CD4-positive, alpha-beta T cell treated with Interleukin-15 for 1 hour (primary cell): ENCODE measurements at regions not wholly inside any gene's neighbourhood (a gene's known extent, or its start where the extent isn't known, plus 50 kb on each side); places are given as distances from the start of the nearest gene placed in this dataset.

Source experiments
- DNase-seq: peaks from one replicate; pipeline ENCODE4 v3.0.0-alpha.2; 2020

- DNase-seq: no peak
These were observed 153.6 kb upstream of the CD180 start for GRCh38 chr5:67350185-67350584.

DNA sequence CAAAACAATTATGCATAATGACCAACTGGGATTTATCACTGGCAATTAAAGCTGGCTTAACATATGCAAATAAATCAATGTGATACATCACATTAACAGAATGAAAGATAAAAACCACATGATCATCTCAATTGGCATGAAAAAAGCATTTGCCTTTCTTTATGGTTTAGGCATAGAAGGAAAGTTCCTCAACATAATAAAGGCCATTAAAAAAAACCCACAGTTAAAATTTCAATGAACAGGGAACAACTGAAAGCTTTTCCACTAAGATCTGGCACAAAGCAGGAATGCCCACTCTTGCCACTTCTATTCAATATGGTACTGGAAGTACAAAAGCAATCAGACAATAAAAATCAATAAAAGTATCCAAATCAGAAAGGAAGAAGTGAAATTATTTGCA lies 151.2 kb upstream of the CD180 start:
- no peak for DNase-seq

DNA sequence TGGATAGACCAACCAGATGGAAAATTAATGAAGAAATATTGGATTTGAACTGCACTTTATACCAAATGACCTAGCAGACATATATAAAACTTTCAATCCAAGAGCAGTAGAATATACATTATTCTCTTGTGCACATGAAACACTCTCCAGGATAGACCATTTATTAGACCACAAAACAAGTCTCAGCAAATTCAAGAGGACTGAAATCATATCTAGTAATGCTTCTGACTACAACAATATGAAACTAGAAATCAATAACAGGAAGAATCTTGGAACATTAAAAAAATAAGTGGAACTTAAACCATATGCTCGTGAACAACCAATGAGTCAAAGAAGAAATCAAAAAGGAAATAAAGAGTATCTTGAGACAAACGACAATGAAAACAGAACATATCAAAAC lies 150.0 kb upstream of the CD180 start:
- DNase-seq: no peak

DNA sequence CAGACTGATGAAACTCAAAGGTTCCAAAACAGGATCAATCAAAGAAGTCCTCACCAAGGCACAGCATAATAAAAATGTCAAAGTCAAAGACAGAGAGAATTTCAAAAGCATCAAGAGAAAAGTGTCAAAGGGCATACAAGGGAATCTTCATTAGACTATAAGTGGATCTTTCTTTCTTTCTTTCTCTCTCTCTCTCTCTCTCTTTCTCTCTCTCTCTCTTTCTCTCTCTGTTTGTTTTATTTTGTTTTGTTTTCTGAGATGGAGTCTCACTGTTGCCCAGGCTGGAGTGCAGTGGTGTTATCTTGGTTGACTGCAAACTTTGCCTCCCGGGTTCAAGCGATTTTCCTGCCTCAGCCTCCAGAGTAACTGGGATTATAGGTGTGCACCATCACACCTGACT lies 148.3 kb upstream of the CD180 start:
- DNase-seq: no peak

- no peak for DNase-seq
These were observed 147.2 kb upstream of the CD180 start for GRCh38 chr5:67343835-67344234.

- no peak for DNase-seq
These were observed 144.9 kb upstream of the CD180 start for GRCh38 chr5:67341478-67341877.

DNA sequence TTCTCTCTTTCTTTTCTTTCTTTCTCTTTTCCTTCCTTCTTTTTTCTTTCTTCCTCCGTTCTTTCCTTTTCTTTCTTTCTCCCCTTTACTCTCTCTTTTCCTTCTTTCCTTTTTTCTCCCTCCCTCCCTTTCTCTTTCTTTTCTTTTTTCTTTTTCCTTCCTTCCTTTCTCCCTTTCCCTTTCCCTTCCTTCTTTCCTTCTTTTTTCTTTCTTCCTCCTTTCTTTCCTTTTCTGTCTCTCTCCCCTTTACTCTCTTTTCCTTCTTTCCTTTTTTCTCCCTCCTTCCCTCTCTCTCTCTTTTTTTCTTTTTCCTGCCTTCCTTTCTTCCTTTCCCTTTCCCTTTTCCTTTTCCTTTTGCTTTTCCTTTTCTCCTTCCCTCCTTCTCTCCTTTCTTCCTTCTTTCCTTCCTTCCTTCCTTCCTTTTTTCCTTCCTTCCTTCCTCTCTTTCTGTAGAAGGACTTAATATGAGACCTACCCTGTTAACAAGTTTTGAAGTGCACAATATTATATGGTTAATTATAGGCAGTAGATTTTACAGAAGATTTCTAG lies 142.7 kb upstream of the CD180 start:
- no peak for DNase-seq

- no peak for DNase-seq
These were observed 141.8 kb upstream of the CD180 start for GRCh38 chr5:67338421-67338820.

GRCh38 chr5:67337751-67338150 lies 141.2 kb upstream of the CD180 start:
- no peak for DNase-seq

GRCh38 chr5:67335426-67335825 lies 138.8 kb upstream of the CD180 start:
- DNase-seq: no peak

- no peak for DNase-seq
These were observed 137.8 kb upstream of the CD180 start for GRCh38 chr5:67334373-67334772.

- no peak for DNase-seq
These were observed 136.6 kb upstream of the CD180 start for GRCh38 chr5:67333171-67333570.

- DNase-seq: no peak
These were observed 134.8 kb upstream of the CD180 start for GRCh38 chr5:67331296-67331925.

DNA sequence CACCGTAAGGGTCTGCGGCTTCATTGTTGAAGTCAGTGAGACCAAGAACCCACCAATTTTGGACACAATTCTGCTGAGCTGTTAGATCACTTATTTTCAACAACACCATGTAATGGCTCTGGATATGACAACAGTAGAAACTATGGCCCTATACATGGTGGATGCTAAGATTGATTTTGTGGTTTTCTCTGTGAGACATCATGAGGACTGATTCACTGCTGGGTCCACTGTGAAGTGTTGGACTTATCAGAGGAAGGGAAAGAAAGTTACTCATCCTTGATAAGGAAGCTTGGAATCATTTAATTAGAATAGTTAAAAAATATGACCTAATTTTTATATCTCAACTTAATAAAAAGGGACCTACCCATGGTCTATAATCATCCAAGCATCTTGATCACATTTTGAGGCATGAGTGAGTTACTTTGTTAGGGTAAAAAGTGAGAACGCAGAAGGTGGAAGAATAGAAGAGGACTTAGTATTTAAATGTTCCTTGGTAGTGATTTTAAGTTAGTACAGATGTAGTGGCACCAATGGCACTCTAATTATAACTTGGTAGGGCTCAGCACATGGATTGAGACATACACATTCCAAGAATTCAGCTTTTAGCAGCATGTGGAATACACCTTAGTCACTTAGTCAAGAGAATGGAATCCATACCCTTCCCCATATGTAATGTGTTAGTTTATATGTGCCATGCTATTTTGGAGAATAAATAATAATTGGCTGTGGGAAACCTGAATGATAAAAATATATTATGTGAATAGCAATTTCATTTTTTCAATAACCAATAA lies 123.5 kb upstream of the CD180 start:
- DNase-seq: no peak

DNA sequence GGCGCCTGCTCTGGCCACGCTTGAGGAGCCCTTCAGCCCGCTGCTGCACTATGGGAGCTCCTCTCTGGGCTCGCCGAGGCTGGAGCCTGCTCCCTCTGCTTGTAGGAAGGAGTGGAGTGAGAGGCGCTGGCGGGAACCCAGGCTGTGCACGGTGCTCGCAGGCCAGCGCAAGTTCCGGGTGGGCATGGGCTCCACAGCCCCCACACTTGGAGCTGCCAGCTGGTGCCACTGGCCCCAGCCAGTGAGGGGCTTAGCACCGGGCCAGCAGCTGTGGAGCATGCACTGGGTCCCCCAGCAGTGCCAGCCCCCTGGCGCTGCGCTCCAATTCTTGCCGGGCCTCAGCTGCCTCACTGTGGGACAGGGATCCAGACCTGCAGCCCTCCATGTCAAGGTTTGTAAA lies 122.1 kb upstream of the CD180 start:
- DNase-seq: no peak

DNA sequence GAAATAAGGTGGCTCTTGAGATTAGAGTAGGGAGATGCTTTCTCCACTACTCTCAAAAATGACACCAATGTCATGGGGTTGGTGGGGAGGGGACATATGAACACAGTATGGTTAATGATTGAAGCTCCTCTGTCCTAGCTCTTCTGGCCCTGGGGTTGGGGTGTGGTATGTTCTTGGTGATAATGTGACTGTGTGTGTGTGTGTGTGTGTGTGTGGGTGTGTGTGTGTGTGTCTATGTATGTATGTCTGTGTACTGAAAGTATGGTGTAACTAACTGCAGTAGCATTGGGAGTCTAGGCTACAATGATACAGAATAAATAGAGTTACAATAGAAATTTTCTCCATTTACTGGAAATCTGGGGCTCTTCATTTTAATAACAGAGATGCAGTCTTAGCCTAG lies 121.0 kb upstream of the CD180 start:
- DNase-seq: no peak

GRCh38 chr5:67316695-67317094 lies 120.1 kb upstream of the CD180 start:
- DNase-seq: no peak

DNA sequence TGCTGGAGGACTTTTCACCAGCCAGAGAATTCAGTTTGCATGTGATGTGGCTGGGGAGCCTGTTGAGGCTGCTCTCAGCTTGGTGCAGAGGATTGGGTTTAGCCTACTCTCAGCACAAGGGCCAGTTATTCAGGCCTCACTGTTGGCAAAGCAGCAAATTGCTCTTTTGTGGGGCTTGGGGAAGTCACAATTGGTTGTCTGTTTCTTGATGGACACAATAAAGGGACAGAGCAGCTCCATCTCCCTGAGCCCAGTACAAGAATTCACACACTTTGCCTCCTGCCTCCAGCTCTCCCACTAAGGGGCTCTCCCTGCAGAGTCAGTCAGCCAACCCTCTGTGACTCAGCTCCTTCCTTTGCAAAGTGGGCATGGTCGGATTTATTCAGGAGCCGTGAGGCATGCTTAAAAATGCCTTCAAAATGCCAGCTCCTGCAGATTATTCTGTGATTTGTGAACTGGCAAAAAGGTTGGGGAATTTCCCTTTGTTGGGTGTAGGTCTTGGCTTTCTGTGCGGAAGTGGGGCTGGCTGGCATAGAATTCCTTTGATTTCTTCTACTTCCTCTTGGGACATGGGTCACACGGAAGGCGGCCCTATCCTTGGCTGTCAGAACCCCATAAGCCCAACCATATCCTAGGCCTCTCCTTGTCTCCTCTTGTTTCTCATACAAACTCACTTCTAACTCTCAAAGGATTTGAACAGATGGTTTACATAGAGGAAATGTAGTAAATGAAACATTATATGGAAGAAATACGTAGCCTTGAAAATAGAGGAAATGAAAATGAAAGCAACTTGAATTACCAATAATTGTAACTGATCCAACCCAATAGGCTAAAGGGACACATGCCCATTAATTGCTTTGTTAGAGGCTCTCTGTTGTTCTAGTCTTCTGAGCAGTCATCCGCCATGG lies 118.7 kb upstream of the CD180 start:
- DNase-seq: no peak

- no peak for DNase-seq
These were observed 115.1 kb upstream of the CD180 start for GRCh38 chr5:67311701-67312100.

GRCh38 chr5:67311208-67311607 lies 114.6 kb upstream of the CD180 start:
- DNase-seq: no peak

DNA sequence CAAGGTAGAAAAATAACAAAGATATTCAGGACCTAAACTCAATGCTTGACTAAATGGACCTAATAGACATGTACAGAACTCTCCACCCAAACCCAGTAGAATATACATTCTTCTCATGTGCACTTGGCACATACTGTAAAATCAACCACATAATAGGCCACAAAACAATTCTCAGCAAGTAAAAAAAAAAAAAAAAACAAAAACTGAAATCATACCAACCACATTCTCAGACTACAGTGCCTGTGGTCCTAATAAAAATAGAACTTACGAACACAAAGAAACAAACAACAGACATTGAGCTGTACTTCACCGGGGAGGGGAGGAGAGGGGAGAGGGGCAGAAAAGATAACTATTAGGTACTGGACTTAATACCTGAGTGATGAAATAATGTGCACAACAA lies 114.1 kb upstream of the CD180 start:
- no peak for DNase-seq

- no peak for DNase-seq
These were observed 113.6 kb upstream of the CD180 start for GRCh38 chr5:67310169-67310568.

DNA sequence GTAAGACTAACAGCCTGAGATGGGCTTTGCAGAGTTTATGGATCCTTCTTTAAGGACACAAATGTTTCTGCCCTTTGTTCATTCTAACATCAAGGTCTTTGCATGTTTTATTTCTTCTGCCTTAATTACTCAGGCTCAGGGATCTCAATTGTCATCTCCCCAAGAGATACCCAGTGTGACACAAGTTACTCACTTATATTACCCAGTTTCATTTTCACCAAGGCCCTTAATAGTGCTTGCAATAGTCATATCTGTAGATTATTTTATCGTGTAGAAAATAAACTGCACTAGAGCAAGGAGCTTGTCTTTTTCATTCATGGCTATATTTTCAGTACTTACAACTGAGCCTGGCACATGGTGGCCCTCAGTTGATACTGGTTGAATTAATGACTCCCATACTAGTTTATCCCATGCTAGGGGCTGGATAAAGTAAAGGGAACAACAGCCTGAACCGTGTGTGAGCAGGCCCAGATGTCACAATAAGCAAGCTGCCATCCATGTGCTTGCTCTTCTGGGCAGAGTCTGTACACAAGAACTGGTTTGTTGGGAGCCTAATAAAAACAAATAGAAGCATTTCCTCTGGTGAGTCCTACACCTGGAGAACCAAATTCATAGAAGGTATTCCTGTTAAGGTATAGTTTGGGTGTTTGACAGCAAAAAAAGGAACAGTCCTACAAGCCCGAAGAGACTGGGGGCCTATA lies 112.5 kb upstream of the CD180 start:
- DNase-seq: no peak
